ENCODE measurements at regions not wholly inside any gene's neighbourhood (a gene's known extent, or its start where the extent isn't known, plus 50 kb on each side); places are given as distances from the start of the nearest gene placed in this dataset.

DNA sequence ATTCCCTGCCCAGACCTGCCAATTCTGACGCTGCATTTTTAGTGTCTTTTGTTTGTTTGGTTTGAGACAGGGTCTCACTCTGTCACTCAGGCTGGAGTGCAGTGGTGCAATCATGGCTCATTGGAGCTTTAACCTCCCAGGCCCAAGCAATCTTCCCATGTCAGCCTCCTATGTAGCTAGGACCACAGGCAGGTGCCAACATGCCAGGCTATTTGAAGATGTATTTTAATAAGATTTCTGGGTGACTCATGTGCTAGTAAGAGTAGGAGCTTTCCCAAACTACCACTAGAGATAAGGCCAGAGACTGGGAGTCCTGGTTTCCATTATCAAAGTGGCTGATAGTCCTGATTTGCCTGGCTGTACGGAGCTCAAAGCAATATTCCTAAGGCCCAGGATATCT lies 693.3 kb downstream of the MED13L start:
- TF ChIP-seq, protein P1, sequence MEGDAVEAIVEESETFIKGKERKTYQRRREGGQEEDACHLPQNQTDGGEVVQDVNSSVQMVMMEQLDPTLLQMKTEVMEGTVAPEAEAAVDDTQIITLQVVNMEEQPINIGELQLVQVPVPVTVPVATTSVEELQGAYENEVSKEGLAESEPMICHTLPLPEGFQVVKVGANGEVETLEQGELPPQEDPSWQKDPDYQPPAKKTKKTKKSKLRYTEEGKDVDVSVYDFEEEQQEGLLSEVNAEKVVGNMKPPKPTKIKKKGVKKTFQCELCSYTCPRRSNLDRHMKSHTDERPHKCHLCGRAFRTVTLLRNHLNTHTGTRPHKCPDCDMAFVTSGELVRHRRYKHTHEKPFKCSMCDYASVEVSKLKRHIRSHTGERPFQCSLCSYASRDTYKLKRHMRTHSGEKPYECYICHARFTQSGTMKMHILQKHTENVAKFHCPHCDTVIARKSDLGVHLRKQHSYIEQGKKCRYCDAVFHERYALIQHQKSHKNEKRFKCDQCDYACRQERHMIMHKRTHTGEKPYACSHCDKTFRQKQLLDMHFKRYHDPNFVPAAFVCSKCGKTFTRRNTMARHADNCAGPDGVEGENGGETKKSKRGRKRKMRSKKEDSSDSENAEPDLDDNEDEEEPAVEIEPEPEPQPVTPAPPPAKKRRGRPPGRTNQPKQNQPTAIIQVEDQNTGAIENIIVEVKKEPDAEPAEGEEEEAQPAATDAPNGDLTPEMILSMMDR (IDR thresholded peaks at IDR 0.05; ENCODE audit: borderline replicate concordance, insufficient read depth, low read depth, low read length): no peak
- no peak overlapping the region for H3K4me3 ChIP-seq (ENCODE audit: low read depth, low read length)

DNA sequence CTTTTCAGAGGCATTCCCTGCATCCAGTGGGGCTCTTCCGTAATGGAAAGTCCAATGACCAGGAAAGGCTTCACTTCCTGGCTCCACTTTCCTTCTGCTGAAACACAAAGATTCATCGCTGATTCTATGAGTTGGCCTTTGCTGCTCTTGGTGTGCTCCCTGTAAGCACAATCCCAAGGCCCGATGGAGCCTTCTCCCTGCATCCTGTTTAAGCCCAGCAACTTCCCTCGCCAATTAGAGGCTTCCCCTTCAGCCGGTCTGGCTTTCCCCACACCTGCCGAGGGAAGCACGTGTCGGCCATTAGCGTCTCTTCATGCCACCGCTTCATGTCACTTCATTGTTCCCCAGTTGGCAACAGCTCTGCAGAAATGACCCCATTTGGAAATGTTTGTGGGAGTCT lies 693.9 kb downstream of the MED13L start:
- H3K4me3 ChIP-seq (ENCODE audit: low read depth, low read length): no peak overlapping the region
- TF ChIP-seq, protein P1 (IDR thresholded peaks at IDR 0.05; ENCODE audit: borderline replicate concordance, insufficient read depth, low read depth, low read length): no peak

DNA sequence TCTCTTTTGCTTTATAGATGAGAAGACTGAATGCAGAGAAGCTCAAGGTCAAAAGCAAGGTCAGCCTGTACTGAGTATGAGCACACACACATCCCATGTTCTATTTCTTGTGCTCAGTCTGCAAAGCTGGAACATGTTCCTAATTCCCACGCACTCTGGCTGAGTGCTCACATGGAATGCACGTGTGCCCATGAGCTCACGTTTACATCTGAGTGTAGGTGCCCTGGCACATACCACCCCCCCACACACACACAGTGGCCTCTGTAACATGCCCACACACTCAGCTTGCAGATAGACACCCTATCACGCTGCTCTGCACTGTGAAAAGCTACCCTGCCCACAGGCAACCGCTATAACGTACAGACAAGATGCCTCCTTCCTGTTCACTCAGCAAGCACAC lies 700.1 kb downstream of the MED13L start:
- H3K4me3 ChIP-seq (ENCODE audit: low read depth, low read length): no peak overlapping the region
- TF ChIP-seq, protein P1 (IDR thresholded peaks at IDR 0.05; ENCODE audit: borderline replicate concordance, insufficient read depth, low read depth, low read length): no peak

DNA sequence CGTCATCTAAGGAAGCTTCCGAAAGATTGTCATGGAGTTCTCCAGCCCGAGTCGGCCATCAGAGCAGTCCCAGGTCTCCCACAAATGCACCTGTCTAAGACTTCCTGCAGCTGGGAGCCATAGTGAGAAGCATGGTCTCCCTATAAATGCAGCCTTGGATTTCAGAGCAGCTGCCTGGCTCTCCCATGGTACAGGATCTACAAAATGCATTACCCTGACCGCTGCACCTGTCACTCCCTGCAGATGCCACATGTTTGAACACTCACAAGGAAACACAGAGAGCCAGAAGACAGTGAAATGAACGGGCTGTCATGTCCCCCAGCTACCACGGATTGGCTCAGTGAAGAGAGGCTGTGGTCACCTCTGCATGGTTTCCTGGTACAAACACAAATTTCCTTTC lies 702.7 kb downstream of the MED13L start:
- H3K4me3 ChIP-seq (ENCODE audit: low read depth, low read length): no peak overlapping the region
- TF ChIP-seq, protein P1 (IDR thresholded peaks at IDR 0.05; ENCODE audit: borderline replicate concordance, insufficient read depth, low read depth, low read length): no peak

DNA sequence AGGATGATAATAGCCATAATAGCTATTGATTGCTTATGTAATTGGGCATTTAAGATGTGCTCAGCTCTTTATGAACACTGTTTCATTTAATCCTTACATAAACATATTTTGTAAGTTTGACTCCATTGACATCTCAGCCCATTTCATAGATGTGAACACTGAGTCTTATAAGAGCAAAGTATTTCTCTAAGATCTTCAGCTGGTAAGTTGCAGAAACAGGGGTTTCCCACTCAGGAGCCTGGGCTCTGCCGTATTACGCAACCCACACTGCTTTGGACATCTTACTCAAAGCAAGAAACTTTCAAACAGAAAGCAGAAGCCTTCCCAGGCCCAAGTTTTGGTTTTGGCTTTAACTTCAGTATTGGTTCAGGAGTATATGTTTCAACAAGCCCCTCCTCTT lies 705.1 kb downstream of the MED13L start:
- TF ChIP-seq, protein P1 (IDR thresholded peaks at IDR 0.05; ENCODE audit: borderline replicate concordance, insufficient read depth, low read depth, low read length): no peak
- no peak overlapping the region for H3K4me3 ChIP-seq (ENCODE audit: low read depth, low read length)

DNA sequence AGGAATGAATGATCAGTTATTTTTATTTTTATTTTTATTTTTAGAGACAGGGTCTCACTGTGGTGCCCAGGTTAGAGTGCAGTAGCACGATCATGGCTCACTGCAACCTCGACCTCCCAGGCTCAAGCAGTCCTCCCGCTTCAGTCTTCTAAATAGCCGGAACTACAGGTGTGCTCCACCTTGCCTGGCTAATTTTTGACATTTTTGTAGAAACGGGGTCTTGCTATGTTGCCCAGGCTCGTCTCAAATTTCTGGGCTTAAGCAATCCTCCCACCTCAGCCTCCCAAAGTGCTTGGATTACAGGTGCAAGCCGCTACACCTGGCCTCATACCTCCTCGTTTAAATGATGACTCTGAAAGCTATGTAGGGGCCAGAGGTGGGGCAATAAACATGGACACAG lies 706.0 kb downstream of the MED13L start:
- TF ChIP-seq, protein P1 (IDR thresholded peaks at IDR 0.05; ENCODE audit: borderline replicate concordance, insufficient read depth, low read depth, low read length): no peak
- H3K4me3 ChIP-seq (ENCODE audit: low read depth, low read length): no peak overlapping the region

DNA sequence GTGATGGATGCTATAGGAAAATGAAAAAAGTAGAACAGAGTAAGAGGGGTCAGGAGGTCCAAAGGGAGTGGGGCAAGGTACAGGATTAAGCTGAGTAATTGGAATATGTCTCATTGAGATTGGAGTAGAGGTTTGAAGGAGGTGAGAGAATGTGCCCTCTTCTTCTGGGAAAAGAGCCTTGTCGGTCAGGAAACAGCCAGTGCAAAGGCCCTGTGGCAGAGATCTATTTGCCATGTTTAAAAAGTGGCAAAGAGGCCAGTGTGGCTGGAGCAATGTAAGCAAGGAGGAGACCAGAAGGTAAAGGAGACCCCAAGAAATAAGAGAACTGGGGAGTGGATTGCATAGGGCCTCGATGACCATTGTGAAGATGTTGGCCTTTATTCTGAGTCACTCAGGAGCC lies 706.5 kb downstream of the MED13L start:
- TF ChIP-seq, protein P1 (IDR thresholded peaks at IDR 0.05; ENCODE audit: borderline replicate concordance, insufficient read depth, low read depth, low read length): no peak
- H3K4me3 ChIP-seq (ENCODE audit: low read depth, low read length): no peak overlapping the region

Data from GM12875 (cell line).